HEK293 (cell line): ENCODE measurements at regions not wholly inside any gene's neighbourhood (a gene's known extent, or its start where the extent isn't known, plus 50 kb on each side); places are given as distances from the start of the nearest gene placed in this dataset.
A peak's percentile ranks its signal among the peaks of the same experiment; 100 is the strongest.

Experiments used
- BCL11A ChIP-seq: fragments of 450-650 bp; formaldehyde crosslinking; IDR thresholded peaks from 2 replicates; pipeline ENCODE4 v1.5.1; 2016; ENCODE audit warnings: low read depth, missing biosample characterization, missing genetic modification characterization
- GLI2 ChIP-seq: fragments of 450-650 bp; formaldehyde crosslinking; IDR thresholded peaks from 2 replicates; pipeline ENCODE4; 2017; ENCODE audit warnings: missing biosample characterization, missing genetic modification characterization, low read depth, borderline replicate concordance
- HOXD13 ChIP-seq: sonication (generic); formaldehyde crosslinking; IDR thresholded peaks from 2 replicates; pipeline ENCODE4 v1.8.0; 2022; ENCODE audit warnings: missing genetic modification reagents, borderline replicate concordance
- KLF1 ChIP-seq: fragments of 450-650 bp; formaldehyde crosslinking; IDR thresholded peaks from 2 replicates; pipeline ENCODE4 v1.5.1; 2016; ENCODE audit warnings: missing biosample characterization, missing genetic modification characterization
- KLF17 ChIP-seq: fragments of 450-650 bp; formaldehyde crosslinking; IDR thresholded peaks from 2 replicates; pipeline ENCODE4 v1.5.1; 2016; ENCODE audit warnings: missing biosample characterization, missing genetic modification characterization
- KLF9 ChIP-seq: fragments of 450-650 bp; formaldehyde crosslinking; IDR thresholded peaks from 2 replicates; pipeline ENCODE4 v1.5.1; 2016; ENCODE audit warnings: missing biosample characterization, missing genetic modification characterization, low read depth
- PRDM10 ChIP-seq: fragments of 450-650 bp; formaldehyde crosslinking; IDR thresholded peaks from 2 replicates; pipeline ENCODE4 v1.5.1; 2016; ENCODE audit warnings: missing biosample characterization, missing genetic modification characterization
- SP2 ChIP-seq: fragments of 450-650 bp; formaldehyde crosslinking; IDR thresholded peaks from 2 replicates; pipeline ENCODE4 v1.5.1; 2016; ENCODE audit warnings: missing biosample characterization, missing genetic modification characterization
- TSHZ1 ChIP-seq: fragments of 450-650 bp; formaldehyde crosslinking; IDR thresholded peaks from 2 replicates; pipeline ENCODE4 v1.5.1; 2016; ENCODE audit warnings: missing biosample characterization, missing genetic modification characterization, borderline replicate concordance
- ZBTB26 ChIP-seq: fragments of 450-650 bp; formaldehyde crosslinking; optimal IDR thresholded peaks from 2 replicates; pipeline ENCODE3; 2016; ENCODE audit warnings: missing biosample characterization, mild to moderate bottlenecking, missing genetic modification characterization
- ZBTB7A ChIP-seq: fragments of 450-650 bp; formaldehyde crosslinking; IDR thresholded peaks from 2 replicates; pipeline ENCODE4 v1.5.1; 2016; ENCODE audit warnings: low read depth, missing biosample characterization, missing genetic modification characterization
- ZBTB8A ChIP-seq: fragments of 450-650 bp; formaldehyde crosslinking; IDR thresholded peaks from 2 replicates; pipeline ENCODE4 v1.5.1; 2016; ENCODE audit warnings: missing biosample characterization, missing genetic modification characterization
- ZFP37 ChIP-seq: fragments of 450-650 bp; formaldehyde crosslinking; IDR thresholded peaks from 2 replicates; pipeline ENCODE4 v1.5.1; 2016; ENCODE audit warnings: missing biosample characterization, missing genetic modification characterization
- ZNF138 ChIP-seq: fragments of 450-650 bp; formaldehyde crosslinking; IDR thresholded peaks from 2 replicates; pipeline ENCODE4 v1.5.1; 2016; ENCODE audit warnings: missing biosample characterization, missing genetic modification characterization, borderline replicate concordance
- ZNF302 ChIP-seq: fragments of 450-650 bp; formaldehyde crosslinking; IDR thresholded peaks from 2 replicates; pipeline ENCODE4 v1.5.1; 2016; ENCODE audit warnings: missing biosample characterization, missing genetic modification characterization, low read depth
- ZNF335 ChIP-seq: fragments of 450-650 bp; formaldehyde crosslinking; conservative IDR thresholded peaks from 2 replicates; pipeline ENCODE4 v1.5.1; 2016; ENCODE audit warnings: missing biosample characterization, missing genetic modification characterization
- ZNF433 ChIP-seq: fragments of 450-650 bp; formaldehyde crosslinking; IDR thresholded peaks from 2 replicates; pipeline ENCODE4 v1.5.1; 2016; ENCODE audit warnings: missing biosample characterization, missing genetic modification characterization, low read depth
- ZNF626 ChIP-seq: fragments of 450-650 bp; sonication (Bioruptor Pico); formaldehyde crosslinking; IDR thresholded peaks from 2 replicates; pipeline ENCODE4 v1.5.1; 2018; ENCODE audit warnings: missing biosample characterization, missing genetic modification characterization, inconsistent platforms
- ZSCAN4 ChIP-seq: fragments of 450-650 bp; formaldehyde crosslinking; IDR thresholded peaks from 2 replicates; pipeline ENCODE4 v1.5.1; 2017; ENCODE audit warnings: missing biosample characterization, missing genetic modification characterization
- ZXDB ChIP-seq: fragments of 450-650 bp; formaldehyde crosslinking; IDR thresholded peaks from 2 replicates; pipeline ENCODE4 v1.5.1; 2016; ENCODE audit warnings: missing biosample characterization, missing genetic modification characterization
- TF ChIP-seq, protein P1 (sequence below): fragments of 450-650 bp; formaldehyde crosslinking; IDR thresholded peaks from 2 replicates; pipeline ENCODE4 v1.5.1; 2016; ENCODE audit warnings: missing biosample characterization, missing genetic modification characterization
- TF ChIP-seq, protein P2 (sequence below): fragments of 450-650 bp; formaldehyde crosslinking; IDR thresholded peaks from 2 replicates; pipeline ENCODE4 v1.5.1; 2016; ENCODE audit warnings: missing biosample characterization, missing genetic modification characterization
- TF ChIP-seq, protein P3 (sequence below): fragments of 450-650 bp; formaldehyde crosslinking; IDR thresholded peaks from 2 replicates; pipeline ENCODE4 v1.5.1; 2016; ENCODE audit warnings: missing biosample characterization, missing genetic modification characterization, low read depth

- TF ChIP-seq PRDM10 = peak; percentile 99
- TF ChIP-seq ZXDB = no peak
- peak; percentile 61 for TF ChIP-seq KLF1 (tag by site-specific recombination)
- peak; percentile 11; the same call in 1 of the 2 replicates for TF ChIP-seq ZBTB8A (tag by site-specific recombination)
- TF ChIP-seq, protein P1, sequence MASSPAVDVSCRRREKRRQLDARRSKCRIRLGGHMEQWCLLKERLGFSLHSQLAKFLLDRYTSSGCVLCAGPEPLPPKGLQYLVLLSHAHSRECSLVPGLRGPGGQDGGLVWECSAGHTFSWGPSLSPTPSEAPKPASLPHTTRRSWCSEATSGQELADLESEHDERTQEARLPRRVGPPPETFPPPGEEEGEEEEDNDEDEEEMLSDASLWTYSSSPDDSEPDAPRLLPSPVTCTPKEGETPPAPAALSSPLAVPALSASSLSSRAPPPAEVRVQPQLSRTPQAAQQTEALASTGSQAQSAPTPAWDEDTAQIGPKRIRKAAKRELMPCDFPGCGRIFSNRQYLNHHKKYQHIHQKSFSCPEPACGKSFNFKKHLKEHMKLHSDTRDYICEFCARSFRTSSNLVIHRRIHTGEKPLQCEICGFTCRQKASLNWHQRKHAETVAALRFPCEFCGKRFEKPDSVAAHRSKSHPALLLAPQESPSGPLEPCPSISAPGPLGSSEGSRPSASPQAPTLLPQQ (tag by site-specific recombination) = no peak
- no peak for TF ChIP-seq ZFP37 (tag by site-specific recombination)
- TF ChIP-seq HOXD13 = no peak
- no peak for TF ChIP-seq ZBTB26
- no peak for TF ChIP-seq BCL11A (tag by site-specific recombination)
- TF ChIP-seq ZBTB7A = no peak
- TF ChIP-seq SP2 (tag by site-specific recombination) = peak; percentile 52; the same call in 1 of the 2 replicates
- TF ChIP-seq, protein P2, sequence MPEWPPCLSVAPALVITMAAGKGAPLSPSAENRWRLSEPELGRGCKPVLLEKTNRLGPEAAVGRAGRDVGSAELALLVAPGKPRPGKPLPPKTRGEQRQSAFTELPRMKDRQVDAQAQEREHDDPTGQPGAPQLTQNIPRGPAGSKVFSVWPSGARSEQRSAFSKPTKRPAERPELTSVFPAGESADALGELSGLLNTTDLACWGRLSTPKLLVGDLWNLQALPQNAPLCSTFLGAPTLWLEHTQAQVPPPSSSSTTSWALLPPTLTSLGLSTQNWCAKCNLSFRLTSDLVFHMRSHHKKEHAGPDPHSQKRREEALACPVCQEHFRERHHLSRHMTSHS (tag by site-specific recombination) = no peak
- TF ChIP-seq, protein P3, sequence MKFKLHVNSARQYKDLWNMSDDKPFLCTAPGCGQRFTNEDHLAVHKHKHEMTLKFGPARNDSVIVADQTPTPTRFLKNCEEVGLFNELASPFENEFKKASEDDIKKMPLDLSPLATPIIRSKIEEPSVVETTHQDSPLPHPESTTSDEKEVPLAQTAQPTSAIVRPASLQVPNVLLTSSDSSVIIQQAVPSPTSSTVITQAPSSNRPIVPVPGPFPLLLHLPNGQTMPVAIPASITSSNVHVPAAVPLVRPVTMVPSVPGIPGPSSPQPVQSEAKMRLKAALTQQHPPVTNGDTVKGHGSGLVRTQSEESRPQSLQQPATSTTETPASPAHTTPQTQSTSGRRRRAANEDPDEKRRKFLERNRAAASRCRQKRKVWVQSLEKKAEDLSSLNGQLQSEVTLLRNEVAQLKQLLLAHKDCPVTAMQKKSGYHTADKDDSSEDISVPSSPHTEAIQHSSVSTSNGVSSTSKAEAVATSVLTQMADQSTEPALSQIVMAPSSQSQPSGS (tag by site-specific recombination) = no peak
- TF ChIP-seq ZNF302 (tag by site-specific recombination) = no peak
- no peak for TF ChIP-seq ZNF138
- no peak for TF ChIP-seq ZNF626 (tag by site-specific recombination)
- TF ChIP-seq ZNF433 (tag by site-specific recombination) = no peak
- TF ChIP-seq KLF17 (tag by site-specific recombination) = no peak; the same call in 1 of the 2 replicates
- TF ChIP-seq TSHZ1 = no peak
- peak; percentile 49 for TF ChIP-seq ZNF335 (tag by site-specific recombination)
- TF ChIP-seq ZSCAN4 (tag by site-specific recombination) = 0 out of 2 replicates have a peak, but pooled peaks have one; percentile 18
- no peak for TF ChIP-seq GLI2 (tag by site-specific recombination)
- TF ChIP-seq KLF9 (tag by site-specific recombination) = peak; percentile 64
Measured at GRCh38 chr12:54126696-54127537, 61.9 kb downstream of the SMUG1 start (continued).
